ENCODE measurements at regions not wholly inside any gene's neighbourhood (a gene's known extent, or its start where the extent isn't known, plus 50 kb on each side); places are given as distances from the start of the nearest gene placed in this dataset.

DNA sequence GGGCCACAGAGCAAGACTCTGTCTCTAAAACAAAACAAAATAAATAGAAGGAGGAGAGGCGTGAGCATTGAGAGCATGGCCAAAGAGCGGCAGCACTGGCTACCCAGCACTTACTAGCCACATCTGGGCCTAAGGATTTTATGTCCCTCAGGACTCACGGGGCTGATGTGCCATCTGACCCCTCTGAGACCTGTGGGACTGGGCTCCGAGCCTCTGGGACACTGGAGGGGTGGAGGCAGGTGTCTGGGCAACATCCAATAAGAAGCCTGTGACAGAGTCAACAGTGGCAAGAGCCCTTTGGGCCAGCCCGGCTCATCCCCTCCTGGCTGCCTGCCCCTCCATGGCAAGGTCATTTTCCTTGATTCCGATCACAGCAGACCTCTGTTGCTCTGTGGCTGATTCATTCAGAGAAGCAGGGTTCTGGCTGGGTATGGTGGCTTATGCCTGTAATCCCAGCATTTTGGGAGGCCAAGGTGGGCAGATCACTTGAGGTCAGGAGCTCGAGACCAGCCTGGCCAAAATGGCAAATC lies 60.7 kb downstream of the RRM2 start:
- Histone ChIP-seq H3K4me1 (ENCODE audit: insufficient read depth) (no peaks in the 10 kb centered on the region), H3K4me3 (no peak overlapping the region), H3K27me3 (no peaks in the 10 kb centered on the region), H3K27ac (no peak overlapping the region), H3K9me3 (no peaks in the 10 kb centered on the region), H3K36me3 (no peaks in the 10 kb centered on the region)
- intact Hi-C loops (cut with DNase I) = loop anchor here in 1 of 4 donors (5.0 kb wide), 1 partner anchor 321 kb away; no protein-coding TSS in a partner anchor
- no peak for DNase-seq
- 80 to 92% (median 88%) methylated on average over 7 of the region's 7 CpGs for WGBS, 3 donors
- TF ChIP-seq POLR2A (IDR thresholded peaks at IDR 0.05) = no peak
- TF ChIP-seq EP300 (IDR thresholded peaks at IDR 0.05) = no peak
- no peak for TF ChIP-seq CTCF (IDR thresholded peaks at IDR 0.05)

DNA sequence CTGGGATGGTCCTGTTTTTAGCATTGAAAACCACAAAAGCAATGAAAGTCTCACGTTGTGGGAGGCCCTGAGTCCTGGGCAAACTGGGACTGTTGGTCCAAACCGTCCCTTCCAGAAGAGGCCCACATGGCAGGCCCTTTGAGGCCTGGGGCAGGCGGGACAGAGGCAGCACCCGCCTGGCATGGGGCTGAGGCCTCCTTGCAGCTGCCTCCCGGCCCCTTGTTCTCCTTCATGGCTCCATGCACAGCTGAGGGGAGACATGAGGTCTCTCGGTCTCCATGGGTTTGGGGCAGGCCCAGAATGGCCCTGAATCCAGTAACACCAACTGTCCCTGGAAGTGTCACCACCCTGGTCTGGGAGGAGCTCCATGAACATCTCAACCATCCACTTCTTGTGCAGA lies 61.9 kb downstream of the RRM2 start:
- H3K4me3 ChIP-seq = no peak overlapping the region
- no peaks in the 10 kb centered on the region for H3K4me1 ChIP-seq (ENCODE audit: insufficient read depth)
- no peaks in the 10 kb centered on the region for H3K27me3 ChIP-seq
- no peaks in the 10 kb centered on the region for H3K36me3 ChIP-seq
- DNase-seq = no peak
- no peak overlapping the region for H3K27ac ChIP-seq
- 65 to 69% (median 67%) methylated on average over 6 of the region's 6 CpGs for WGBS, 3 donors
- no peaks in the 10 kb centered on the region for H3K9me3 ChIP-seq
- intact Hi-C loops (cut with DNase I) = loop anchor here in 1 of 4 donors (5.0 kb wide), 1 partner anchor 322 kb away; no protein-coding TSS in a partner anchor
- no peak for TF ChIP-seq EP300 (IDR thresholded peaks at IDR 0.05)
- no peak for TF ChIP-seq POLR2A (IDR thresholded peaks at IDR 0.05)
- no peak for TF ChIP-seq CTCF (IDR thresholded peaks at IDR 0.05)

DNA sequence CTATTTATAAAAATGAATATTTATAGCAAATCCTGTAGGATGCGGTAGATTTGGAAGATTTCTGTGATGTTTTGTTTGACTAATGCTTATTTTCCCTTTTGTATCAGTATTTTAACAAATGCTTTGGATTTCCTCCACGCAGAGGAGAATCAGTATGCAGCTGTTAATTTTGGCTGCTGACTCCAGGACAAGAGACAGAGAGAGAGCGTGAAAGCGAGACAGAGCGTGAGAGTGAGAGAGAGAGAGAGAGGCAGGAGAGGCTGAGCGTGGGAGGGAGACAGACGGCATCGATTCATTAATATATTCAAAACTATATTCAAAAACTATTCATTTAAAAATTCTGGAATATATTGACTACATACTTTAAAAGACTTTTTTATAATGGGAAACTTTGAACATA lies 62.5 kb downstream of the RRM2 start:
- no peaks in the 10 kb centered on the region for H3K9me3 ChIP-seq
- H3K4me3 ChIP-seq = no peak overlapping the region
- TF ChIP-seq POLR2A (IDR thresholded peaks at IDR 0.05) = no peak
- TF ChIP-seq CTCF (IDR thresholded peaks at IDR 0.05) = no peak
- no peak for TF ChIP-seq EP300 (IDR thresholded peaks at IDR 0.05)
- WGBS, 3 donors = 4 to 14% (median 6%) methylated on average over 8 of the region's 8 CpGs
- intact Hi-C loops (cut with DNase I) = no loop called here
- H3K27ac ChIP-seq = no peak overlapping the region
- no peaks in the 10 kb centered on the region for H3K36me3 ChIP-seq
- no peaks in the 10 kb centered on the region for H3K4me1 ChIP-seq (ENCODE audit: insufficient read depth)
- no peak for DNase-seq
- H3K27me3 ChIP-seq = no peaks in the 10 kb centered on the region

DNA sequence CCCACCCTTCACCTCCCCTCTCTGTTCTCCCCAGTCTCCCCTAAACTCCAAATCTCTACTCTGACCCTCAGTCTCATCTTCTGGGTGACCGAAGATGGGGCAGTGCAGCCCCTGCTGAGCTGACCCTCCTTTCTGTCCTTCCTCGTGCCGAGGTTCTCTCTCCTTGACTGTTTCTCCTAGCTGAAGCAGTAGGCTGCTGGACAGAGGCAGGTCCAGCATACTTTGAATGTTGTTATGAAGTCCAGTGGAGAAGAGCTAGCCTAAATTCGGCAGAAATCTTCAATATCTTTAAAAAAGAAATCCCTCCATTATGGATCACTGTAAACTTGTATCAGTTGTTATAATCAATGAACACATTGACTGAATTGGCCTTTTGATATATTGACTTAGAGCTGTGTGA lies 63.2 kb downstream of the RRM2 start:
- Histone ChIP-seq H3K4me3 (no peak overlapping the region), H3K4me1 (ENCODE audit: insufficient read depth) (no peaks in the 10 kb centered on the region), H3K36me3 (no peaks in the 10 kb centered on the region), H3K27me3 (no peaks in the 10 kb centered on the region), H3K9me3 (no peaks in the 10 kb centered on the region), H3K27ac (no peak overlapping the region)
- 26 to 35% (median 27%) methylated on average over 4 of the region's 4 CpGs for WGBS, 3 donors
- no peak for DNase-seq
- no peak for TF ChIP-seq CTCF (IDR thresholded peaks at IDR 0.05)
- intact Hi-C loops (cut with DNase I) = no loop called here

Data from ovary (tissue), 7 donors.